DMS79 treated with DMSO at 0.1 percent for 48 hours (cell line): ENCODE measurements at regions not wholly inside any gene's neighbourhood (a gene's known extent, or its start where the extent isn't known, plus 50 kb on each side); places are given as distances from the start of the nearest gene placed in this dataset.
"Not testable (repeated sequence)": the region's sequence is repeated elsewhere in the genome, so short reads cannot be mapped to it uniquely, and the experiment has no call there.

Experiments used
- DNase-seq: peaks from one replicate; lab custom pipeline; 2025; lab: John Stamatoyannopoulos, UW

- DNase-seq, result no peak
These were observed 734.7 kb upstream of the PKDCC start for GRCh38 chr2:41313082-41313481.

GRCh38 chr2:41314511-41315070, 733.2 kb upstream of the PKDCC start:
- DNase-seq, result no peak

GRCh38 chr2:41319437-41319836, 728.4 kb upstream of the PKDCC start:
- DNase-seq, result no peak

DNA sequence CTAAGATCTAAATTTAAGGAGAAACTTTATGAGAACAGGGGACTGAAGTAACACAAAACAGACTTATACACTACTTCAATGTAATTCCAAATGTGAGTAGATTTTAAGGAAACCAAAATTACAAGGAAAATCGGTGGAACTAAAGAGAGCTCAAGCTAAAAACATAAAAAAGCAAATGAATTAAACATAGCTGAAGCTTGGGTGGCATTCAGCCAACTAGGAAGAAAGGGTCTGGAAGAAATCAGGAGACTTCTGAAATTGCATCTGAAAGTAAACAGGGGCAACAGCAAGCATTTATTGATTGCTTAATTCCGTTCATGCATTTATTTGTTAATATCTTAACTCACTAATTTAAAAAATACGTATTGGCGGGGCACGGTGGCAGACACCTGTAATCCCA, 727.3 kb upstream of the PKDCC start:
- no peak for DNase-seq

GRCh38 chr2:41321351-41321750, 726.5 kb upstream of the PKDCC start:
- no peak for DNase-seq

- DNase-seq, result no peak
These were observed 721.0 kb upstream of the PKDCC start for GRCh38 chr2:41326851-41327250.

DNA sequence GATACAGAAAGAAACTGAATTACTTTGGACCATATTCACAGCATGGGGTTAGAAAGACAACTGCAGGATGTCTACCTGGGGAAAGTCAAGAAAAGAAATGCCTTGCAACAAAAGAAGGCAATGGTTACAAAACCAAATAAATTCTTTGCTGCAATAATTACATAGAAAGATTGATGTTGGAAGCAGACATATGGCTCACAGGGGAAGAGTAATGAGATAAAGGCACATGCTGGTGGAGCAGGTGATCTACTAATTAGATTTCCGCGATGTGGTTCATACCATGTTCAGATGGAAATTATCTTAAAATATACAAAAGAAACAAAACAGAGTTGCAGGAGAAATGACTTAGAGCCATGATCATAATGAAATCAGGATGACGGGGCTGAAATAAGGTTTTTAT, 718.8 kb upstream of the PKDCC start:
- DNase-seq, result no peak

- no peak for DNase-seq
These were observed 713.7 kb upstream of the PKDCC start for GRCh38 chr2:41334159-41334558.

DNA sequence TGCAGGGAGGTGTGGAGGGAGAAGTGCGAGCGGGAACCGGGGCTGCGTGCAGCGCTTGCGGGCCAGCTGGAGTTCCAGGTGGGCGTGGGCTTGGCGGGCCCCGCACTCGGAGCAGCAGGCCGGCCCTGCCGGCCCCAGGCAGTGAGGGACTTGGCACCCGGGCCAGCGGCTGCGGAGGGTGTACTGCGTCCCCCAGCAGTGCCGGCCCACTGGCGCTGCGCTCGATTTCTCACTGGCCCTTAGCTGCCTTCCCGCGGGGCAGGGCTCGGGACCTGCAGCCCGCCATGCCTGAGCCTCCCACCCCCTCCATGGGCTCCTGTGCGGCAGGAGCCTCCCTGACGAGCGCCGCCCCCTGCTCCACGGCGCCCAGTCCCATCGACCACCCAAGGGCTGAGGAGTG, 712.2 kb upstream of the PKDCC start:
- not testable (repeated sequence) for DNase-seq

DNA sequence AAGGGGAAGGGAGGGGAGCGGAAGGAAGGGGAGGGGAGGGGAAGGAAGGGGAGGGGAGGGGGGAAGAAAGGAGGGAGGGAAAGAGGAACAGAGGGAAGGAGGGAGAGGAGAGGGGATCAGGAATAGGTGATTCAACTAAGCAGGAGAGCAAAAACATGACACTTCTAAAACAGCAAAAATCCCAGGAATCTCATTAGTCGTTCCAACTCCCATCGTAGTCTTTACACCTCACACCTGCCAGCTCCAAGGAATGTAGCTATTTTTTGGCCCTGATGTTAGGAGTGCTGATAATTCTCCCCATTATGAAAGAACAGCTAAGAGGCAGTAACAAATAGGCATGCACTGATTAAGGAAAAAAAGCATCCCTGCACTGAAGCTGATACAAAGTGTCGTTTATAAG, 709.9 kb upstream of the PKDCC start:
- DNase-seq, result no peak

- no peak for DNase-seq
These were observed 703.3 kb upstream of the PKDCC start for GRCh38 chr2:41344529-41344928.

DNA sequence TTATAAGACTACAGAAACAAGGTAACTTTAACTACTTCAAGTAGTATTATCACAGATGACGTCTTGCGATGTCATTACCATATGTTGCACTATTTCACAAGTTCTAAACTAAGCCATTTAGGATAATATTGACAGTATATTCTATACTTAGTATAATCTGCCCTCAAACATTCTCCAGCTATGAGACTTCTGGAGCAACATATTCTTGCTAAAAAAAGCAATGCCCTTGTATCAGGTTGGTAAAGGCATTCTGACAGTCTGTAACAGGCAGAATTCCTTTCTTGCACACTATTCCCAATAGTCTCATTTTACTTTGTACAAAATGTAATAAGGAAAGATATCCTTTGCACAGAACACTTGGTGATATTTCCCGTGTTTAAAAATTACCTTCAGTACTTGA, 694.8 kb upstream of the PKDCC start:
- no peak for DNase-seq

DNA sequence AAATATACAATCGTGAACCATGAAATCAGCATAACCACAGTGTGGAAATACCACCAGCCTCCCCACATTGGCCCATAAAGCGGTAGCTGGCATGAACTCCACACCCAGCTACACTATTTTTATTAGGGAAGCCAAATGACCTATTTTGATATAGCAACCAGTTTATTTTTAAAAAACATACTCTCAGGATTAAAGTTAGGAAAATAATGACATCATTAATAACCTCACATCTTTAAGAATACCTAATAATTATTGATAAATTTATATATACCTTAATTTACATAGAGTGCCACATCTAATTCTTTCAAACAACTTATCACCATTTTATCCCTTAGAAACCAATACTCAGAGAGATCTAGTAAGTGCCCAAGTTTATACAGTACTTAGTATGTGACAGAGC, 692.0 kb upstream of the PKDCC start:
- no peak for DNase-seq

- no peak for DNase-seq
These were observed 683.0 kb upstream of the PKDCC start for GRCh38 chr2:41364842-41365241.

DNA sequence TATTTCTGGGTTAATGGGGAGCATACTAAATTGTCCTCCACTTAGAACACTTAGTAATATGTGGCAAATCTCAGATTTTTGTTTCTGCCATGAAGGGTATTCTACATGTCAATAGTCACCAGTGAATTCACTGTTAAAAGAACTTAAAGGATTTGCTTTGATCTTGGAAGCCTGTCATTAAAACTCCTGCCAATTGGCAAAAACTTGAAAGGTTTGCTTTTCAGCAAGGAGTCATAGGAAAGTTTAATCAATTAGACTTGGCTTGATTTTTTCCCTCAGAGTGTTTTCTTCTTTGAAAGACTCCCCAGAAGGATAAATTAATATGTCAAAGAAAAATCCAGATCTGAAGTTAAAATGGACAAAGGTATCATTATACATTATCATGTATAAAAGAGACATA, 671.9 kb upstream of the PKDCC start:
- DNase-seq, result no peak

DNA sequence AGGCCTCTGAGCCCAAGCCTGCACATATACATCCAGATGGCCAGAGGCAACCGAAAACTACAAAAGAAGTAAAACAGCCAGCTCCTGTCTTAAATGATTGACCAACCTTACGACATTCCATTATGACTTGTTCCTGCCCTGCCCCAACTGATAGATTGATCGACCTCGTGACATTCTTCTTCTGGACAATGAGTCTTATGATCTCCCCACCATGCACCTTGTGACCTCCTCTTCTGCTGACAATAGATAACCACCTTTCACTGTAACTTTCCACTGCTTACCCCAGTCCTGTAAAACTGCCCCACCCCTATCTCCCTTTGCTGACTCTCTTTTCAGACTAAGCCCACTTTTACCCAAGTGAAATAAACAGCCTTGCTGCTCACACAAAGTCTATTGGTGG, 670.0 kb upstream of the PKDCC start:
- DNase-seq, result no peak

GRCh38 chr2:41378420-41378819, 669.4 kb upstream of the PKDCC start:
- DNase-seq, result no peak

- DNase-seq, result no peak
These were observed 668.2 kb upstream of the PKDCC start for GRCh38 chr2:41379496-41380221.

DNA sequence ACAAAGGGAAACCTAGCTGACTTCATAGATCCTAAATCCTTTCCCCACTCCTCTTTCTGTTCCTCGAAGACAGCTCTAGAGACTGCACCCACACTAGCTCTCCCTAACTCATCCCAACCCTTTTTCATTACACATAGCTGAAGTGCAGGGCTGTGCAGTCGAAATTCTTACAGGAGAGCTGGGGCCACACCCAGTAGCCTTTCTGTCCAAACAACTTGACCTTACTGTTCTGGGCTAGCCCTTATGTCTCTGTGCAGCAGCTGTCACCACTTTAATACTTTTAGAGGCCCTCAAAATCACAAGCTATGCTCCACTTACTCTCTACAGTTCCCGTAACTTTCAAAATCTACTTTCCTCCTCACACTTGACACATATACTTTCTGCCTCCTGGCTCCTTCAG, 666.1 kb upstream of the PKDCC start:
- no peak for DNase-seq

DNA sequence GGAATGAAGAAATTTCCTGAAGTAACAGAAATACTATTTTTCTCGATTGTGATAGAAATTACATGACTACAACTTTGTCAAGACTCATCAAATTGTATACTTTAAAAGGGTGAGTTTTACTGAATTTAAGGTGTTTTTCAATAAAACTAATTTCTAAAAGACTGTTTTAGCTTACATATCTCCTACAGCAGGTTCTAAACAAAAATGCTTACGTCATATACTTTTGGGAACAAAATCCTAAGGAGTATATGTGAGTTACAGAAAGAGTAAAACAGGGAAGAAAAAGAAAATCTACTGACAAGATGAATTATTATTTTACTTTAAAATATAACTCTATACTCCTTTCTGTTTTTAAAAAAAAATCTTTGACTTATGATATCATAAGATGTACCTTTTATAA, 660.3 kb upstream of the PKDCC start:
- DNase-seq, result no peak

- no peak for DNase-seq
These were observed 654.2 kb upstream of the PKDCC start for GRCh38 chr2:41393621-41394020.

- DNase-seq, result no peak
These were observed 653.3 kb upstream of the PKDCC start for GRCh38 chr2:41394541-41394940.

GRCh38 chr2:41395692-41396091, 652.1 kb upstream of the PKDCC start:
- no peak for DNase-seq

GRCh38 chr2:41399437-41400087, 648.3 kb upstream of the PKDCC start:
- DNase-seq, result no peak
